ENCODE measurements at regions not wholly inside any gene's neighbourhood (a gene's known extent, or its start where the extent isn't known, plus 50 kb on each side); places are given as distances from the start of the nearest gene placed in this dataset.
"Not testable (repeated sequence)": the region's sequence is repeated elsewhere in the genome, so short reads cannot be mapped to it uniquely, and the experiment has no call there.

- Histone ChIP-seq H4K20me1 (ENCODE audit: insufficient read depth) (no peaks in the 10 kb centered on the region), H3K4me1 (ENCODE audit: control insufficient read depth in 1 of 2, insufficient read depth in 2 of 2, low read length in 2 of 2) (no peaks in the 10 kb centered on the region), H3K79me2 (ENCODE audit: insufficient read depth, low read length) (no peaks in the 10 kb centered on the region), H3K9ac (ENCODE audit: low read length) (no peak overlapping the region), H2AFZ (ENCODE audit: low read depth, low read length, poor library complexity, severe bottlenecking) (no peak overlapping the region), H3K9me3 (ENCODE audit: control insufficient read depth in 1 of 2, insufficient read depth in 1 of 2, low read depth in 1 of 2, low read length in 2 of 2) (no peaks in the 10 kb centered on the region), H3K9me2 (ENCODE audit: insufficient read depth) (no peaks in the 10 kb centered on the region), H3K27me3 (ENCODE audit: insufficient read depth, low read length) (no peaks in the 10 kb centered on the region), H3K4me2 (ENCODE audit: low read length) (no peak overlapping the region), H3K4me3 (replicated peaks in 1 of 2; ENCODE audit: low read depth in 1 of 2, low read length in 2 of 2) (no peak overlapping the region), H3K27ac (ENCODE audit: low read depth, low read length) (no peak overlapping the region), H3K36me3 (ENCODE audit: control insufficient read depth in 1 of 2, insufficient read depth in 2 of 2, low read length in 2 of 2) (no peaks in the 10 kb centered on the region)
- DNase-seq (ENCODE audit: low read depth, low spot score) = no peak
- RAD21 ChIA-PET (ENCODE audit: low non-redundant PET in 1 of 2, low total read pairs in 2 of 2, uncharacterized antibody in 2 of 2, unreplicated experiment in 2 of 2) = no interaction called here
- intact Hi-C loops (cut with micrococcal nuclease) = no loop called here
- TF ChIP-seq POLR2A (IDR thresholded peaks at IDR 0.05; ENCODE audit: borderline replicate concordance, extremely low read depth, insufficient read depth, insufficient read length) (no peak), EZH2 (IDR thresholded peaks at IDR 0.05) (no peak), ELF1 (IDR thresholded peaks at IDR 0.05; ENCODE audit: borderline replicate concordance, low read depth) (no peak)
- TF ChIP-seq, protein P1, sequence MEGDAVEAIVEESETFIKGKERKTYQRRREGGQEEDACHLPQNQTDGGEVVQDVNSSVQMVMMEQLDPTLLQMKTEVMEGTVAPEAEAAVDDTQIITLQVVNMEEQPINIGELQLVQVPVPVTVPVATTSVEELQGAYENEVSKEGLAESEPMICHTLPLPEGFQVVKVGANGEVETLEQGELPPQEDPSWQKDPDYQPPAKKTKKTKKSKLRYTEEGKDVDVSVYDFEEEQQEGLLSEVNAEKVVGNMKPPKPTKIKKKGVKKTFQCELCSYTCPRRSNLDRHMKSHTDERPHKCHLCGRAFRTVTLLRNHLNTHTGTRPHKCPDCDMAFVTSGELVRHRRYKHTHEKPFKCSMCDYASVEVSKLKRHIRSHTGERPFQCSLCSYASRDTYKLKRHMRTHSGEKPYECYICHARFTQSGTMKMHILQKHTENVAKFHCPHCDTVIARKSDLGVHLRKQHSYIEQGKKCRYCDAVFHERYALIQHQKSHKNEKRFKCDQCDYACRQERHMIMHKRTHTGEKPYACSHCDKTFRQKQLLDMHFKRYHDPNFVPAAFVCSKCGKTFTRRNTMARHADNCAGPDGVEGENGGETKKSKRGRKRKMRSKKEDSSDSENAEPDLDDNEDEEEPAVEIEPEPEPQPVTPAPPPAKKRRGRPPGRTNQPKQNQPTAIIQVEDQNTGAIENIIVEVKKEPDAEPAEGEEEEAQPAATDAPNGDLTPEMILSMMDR (IDR thresholded peaks at IDR 0.05 in 2 of 3, conservative IDR thresholded peaks at IDR 0.05 in 1 of 3; ENCODE audit: borderline replicate concordance in 1 of 3, insufficient read depth in 1 of 3, low read depth in 2 of 3, low read length in 2 of 3) = no peak
- CTCF ChIA-PET = no interaction called here
- POLR2A ChIA-PET = no interaction called here
- no peak for ATAC-seq
- no TSS peak for BruUV-seq (replicated peaks)
These were observed 197.0 kb upstream of the PKP2 start for GRCh38 chr12:33093534-33093933.

DNA sequence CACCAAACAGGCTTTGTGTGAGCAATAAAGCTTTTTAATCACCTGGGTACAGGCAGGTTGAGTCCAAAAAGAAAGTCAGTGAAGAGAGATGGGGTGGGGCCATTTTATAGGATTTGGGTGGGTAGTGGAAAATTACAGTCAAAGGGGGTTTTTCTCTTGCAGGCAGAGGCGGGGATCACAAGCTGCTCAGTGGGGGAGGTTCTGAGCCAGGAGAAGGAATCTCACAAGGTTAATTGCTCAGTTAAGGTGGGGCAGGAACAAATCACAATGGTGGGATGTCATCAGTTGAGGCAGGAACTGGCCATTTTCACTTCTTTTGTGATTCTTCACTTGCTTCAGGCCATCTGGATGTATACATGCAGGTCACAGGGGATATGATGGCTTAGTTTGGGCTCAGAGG lies 191.3 kb upstream of the PKP2 start:
- CTCF ChIA-PET; H3K36me3 ChIP-seq (ENCODE audit: control insufficient read depth in 1 of 2, insufficient read depth in 2 of 2, low read length in 2 of 2); DNase-seq (ENCODE audit: low read depth, low spot score); H3K9me3 ChIP-seq (ENCODE audit: control insufficient read depth in 1 of 2, insufficient read depth in 1 of 2, low read depth in 1 of 2, low read length in 2 of 2); H3K4me2 ChIP-seq (ENCODE audit: low read length); RAD21 ChIA-PET (ENCODE audit: low non-redundant PET in 1 of 2, low total read pairs in 2 of 2, uncharacterized antibody in 2 of 2, unreplicated experiment in 2 of 2); H2AFZ ChIP-seq (ENCODE audit: low read depth, low read length, poor library complexity, severe bottlenecking); intact Hi-C loops (cut with micrococcal nuclease); H3K79me2 ChIP-seq (ENCODE audit: insufficient read depth, low read length); H3K9me2 ChIP-seq (ENCODE audit: insufficient read depth); POLR2A ChIA-PET; ATAC-seq; H3K4me1 ChIP-seq (ENCODE audit: control insufficient read depth in 1 of 2, insufficient read depth in 2 of 2, low read length in 2 of 2); H4K20me1 ChIP-seq (ENCODE audit: insufficient read depth); H3K27me3 ChIP-seq (ENCODE audit: insufficient read depth, low read length); H3K4me3 ChIP-seq (replicated peaks in 1 of 2; ENCODE audit: low read depth in 1 of 2, low read length in 2 of 2); H3K9ac ChIP-seq (ENCODE audit: low read length); H3K27ac ChIP-seq (ENCODE audit: low read depth, low read length); BruUV-seq (replicated peaks): not testable (repeated sequence)

- not testable (repeated sequence) for BruUV-seq (replicated peaks)
These were observed 179.8 kb upstream of the PKP2 start for GRCh38 chr12:33076401-33076800.

DNA sequence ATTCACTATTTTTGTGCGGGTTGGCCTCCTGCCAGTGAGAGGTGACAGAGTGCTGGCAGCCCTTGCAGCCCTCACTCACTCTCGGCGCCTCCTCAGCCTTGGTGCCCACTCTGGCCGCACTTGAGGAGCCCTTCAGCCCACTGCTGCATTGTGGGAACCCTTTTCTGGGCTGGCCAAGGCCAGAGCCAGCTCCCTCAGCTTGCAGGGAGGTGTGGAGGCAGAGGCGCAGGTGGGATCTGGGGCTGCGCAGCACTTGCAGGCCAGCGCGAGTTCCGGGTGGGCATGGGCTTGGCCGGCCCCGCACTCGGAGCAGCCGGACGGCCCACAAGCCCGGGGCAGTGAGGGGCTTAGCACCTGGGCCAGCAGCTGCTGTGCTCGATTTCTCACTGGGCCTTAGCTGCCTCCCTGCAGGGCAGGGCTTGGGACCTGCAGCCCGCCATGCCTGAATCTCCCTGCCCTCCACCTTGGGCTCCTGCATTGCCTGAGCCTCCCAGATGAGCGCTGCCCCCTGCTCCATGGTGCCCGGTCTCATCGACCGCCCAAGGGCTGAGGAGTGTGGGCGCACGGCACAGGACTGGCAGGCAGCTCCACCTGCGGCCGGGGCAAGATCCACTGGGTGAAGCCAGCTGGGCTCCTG lies 178.7 kb upstream of the PKP2 start:
- H3K4me1 ChIP-seq (ENCODE audit: control insufficient read depth in 1 of 2, insufficient read depth in 2 of 2, low read length in 2 of 2); intact Hi-C loops (cut with micrococcal nuclease); H3K9me3 ChIP-seq (ENCODE audit: control insufficient read depth in 1 of 2, insufficient read depth in 1 of 2, low read depth in 1 of 2, low read length in 2 of 2); H4K20me1 ChIP-seq (ENCODE audit: insufficient read depth); H2AFZ ChIP-seq (ENCODE audit: low read depth, low read length, poor library complexity, severe bottlenecking); H3K79me2 ChIP-seq (ENCODE audit: insufficient read depth, low read length); H3K36me3 ChIP-seq (ENCODE audit: control insufficient read depth in 1 of 2, insufficient read depth in 2 of 2, low read length in 2 of 2); BruUV-seq (replicated peaks); DNase-seq (ENCODE audit: low read depth, low spot score); ATAC-seq; POLR2A ChIA-PET; H3K4me3 ChIP-seq (replicated peaks in 1 of 2; ENCODE audit: low read depth in 1 of 2, low read length in 2 of 2); H3K27me3 ChIP-seq (ENCODE audit: insufficient read depth, low read length); CTCF ChIA-PET; RAD21 ChIA-PET (ENCODE audit: low non-redundant PET in 1 of 2, low total read pairs in 2 of 2, uncharacterized antibody in 2 of 2, unreplicated experiment in 2 of 2); H3K9ac ChIP-seq (ENCODE audit: low read length); H3K4me2 ChIP-seq (ENCODE audit: low read length); H3K9me2 ChIP-seq (ENCODE audit: insufficient read depth); H3K27ac ChIP-seq (ENCODE audit: low read depth, low read length): not testable (repeated sequence)

More at GRCh38 chr12:33076401-33076800, 179.8 kb upstream of the PKP2 start:
- intact Hi-C loops (cut with micrococcal nuclease); H3K79me2 ChIP-seq (ENCODE audit: insufficient read depth, low read length); H2AFZ ChIP-seq (ENCODE audit: low read depth, low read length, poor library complexity, severe bottlenecking); H3K9me3 ChIP-seq (ENCODE audit: control insufficient read depth in 1 of 2, insufficient read depth in 1 of 2, low read depth in 1 of 2, low read length in 2 of 2); H4K20me1 ChIP-seq (ENCODE audit: insufficient read depth); H3K27me3 ChIP-seq (ENCODE audit: insufficient read depth, low read length); RAD21 ChIA-PET (ENCODE audit: low non-redundant PET in 1 of 2, low total read pairs in 2 of 2, uncharacterized antibody in 2 of 2, unreplicated experiment in 2 of 2); H3K27ac ChIP-seq (ENCODE audit: low read depth, low read length); H3K4me2 ChIP-seq (ENCODE audit: low read length); DNase-seq (ENCODE audit: low read depth, low spot score); H3K4me1 ChIP-seq (ENCODE audit: control insufficient read depth in 1 of 2, insufficient read depth in 2 of 2, low read length in 2 of 2); H3K9ac ChIP-seq (ENCODE audit: low read length); CTCF ChIA-PET; ATAC-seq; POLR2A ChIA-PET; H3K36me3 ChIP-seq (ENCODE audit: control insufficient read depth in 1 of 2, insufficient read depth in 2 of 2, low read length in 2 of 2); H3K9me2 ChIP-seq (ENCODE audit: insufficient read depth); H3K4me3 ChIP-seq (replicated peaks in 1 of 2; ENCODE audit: low read depth in 1 of 2, low read length in 2 of 2): not testable (repeated sequence)
